Fibroblast of skin of left biceps (primary cell): ENCODE measurements at regions not wholly inside any gene's neighbourhood (a gene's known extent, or its start where the extent isn't known, plus 50 kb on each side); places are given as distances from the start of the nearest gene placed in this dataset.
A peak's percentile ranks its signal among the peaks of the same experiment; 100 is the strongest.

Experiments used
- DNase-seq, 2 experiments: peaks; one replicate each; pipeline ENCODE4 v3.0.0-alpha.2; 2013; ENCODE audit warnings: low read depth in 2 of 2

DNA sequence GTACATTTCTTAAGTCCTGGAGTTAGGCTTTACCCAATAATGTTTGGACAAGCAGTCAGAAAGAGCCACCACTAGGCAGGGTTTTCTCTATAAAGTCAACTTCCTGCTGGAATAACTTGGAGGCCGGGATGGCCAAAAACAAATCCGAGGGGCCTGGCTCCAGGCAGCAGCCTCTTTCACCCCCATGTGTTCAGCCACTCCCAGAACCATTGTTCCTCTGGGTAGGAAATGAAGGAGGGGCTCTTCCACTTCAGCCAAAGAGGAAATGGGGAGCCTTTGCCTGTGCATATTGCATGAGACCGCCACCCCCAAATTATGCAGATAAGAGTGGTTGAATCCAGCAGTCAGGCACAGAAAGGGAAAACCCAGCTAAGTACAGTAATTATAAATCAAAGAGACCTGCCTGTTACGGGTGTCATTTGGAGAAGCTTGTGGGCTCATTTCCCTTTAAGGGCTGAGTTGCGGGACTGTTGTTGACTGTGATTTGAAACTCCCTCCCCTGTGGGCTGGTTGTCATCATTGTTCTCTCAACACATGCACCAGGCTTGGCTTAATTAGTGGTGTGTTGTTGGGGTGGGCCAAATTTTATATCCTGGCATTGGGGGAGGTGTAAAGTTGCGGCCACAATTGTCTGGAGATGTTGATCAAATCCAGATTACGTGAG, 212.8 kb upstream of the SOX11 start:
- peak; percentile 25 to 38 for DNase-seq

DNA sequence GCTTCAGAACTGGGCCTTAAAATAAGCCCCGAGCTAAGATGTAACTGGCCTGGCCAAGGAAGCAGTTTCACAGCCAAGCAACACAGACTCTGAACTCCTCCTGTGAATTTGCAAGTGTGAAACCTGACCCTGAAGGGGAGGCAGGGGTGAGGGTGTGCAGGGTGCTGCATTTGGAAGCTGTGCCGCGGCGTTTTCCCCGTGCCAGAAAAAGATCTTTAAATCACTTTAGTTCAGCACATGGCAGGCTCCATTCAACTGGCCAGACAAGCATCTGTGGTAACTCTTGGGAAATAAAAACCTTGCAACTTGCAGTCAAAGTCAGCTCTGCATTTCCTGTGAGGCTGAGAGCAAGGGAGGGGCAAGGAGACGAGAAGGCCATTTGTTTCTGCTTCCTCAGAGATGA, 209.3 kb upstream of the SOX11 start:
- DNase-seq: peak; percentile 52

DNA sequence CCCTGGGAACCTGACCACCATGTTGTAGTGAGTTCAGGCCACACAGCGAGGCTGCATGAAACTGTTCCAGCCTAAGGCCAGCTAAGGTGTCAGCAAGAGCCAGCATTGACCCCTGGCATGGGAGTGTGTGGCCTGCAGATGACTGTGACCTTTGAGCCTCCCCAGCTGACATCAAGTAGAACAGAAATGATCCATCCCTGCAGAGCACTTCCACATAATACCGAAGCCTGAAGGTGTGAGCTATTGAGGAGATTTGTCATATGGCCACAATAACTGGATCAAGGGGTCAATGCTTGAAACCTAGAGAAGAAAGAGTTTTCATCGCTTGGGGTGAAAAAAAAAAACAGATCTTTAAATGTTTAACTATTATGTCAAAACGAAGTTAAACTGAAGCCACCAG, 207.3 kb upstream of the SOX11 start:
- no peak for DNase-seq

DNA sequence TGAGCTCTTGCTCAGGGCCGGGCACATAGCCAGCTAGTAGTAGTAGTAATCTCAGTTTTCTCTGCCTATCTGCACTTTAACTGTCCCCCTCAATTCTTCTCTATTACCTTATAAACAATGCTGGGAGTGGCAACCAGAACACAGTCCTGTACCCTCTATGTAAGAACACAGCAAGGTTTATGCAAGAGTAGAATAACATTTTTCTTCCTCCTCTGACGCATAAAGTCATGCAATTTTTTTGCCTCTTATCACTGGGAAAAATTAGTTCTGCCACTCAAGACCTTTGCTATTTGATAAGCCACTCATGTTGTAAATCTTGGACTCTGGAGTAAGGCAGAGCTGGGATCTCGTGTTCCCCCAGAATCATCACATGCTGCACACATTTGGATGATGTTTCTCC, 200.7 kb upstream of the SOX11 start:
- no peak for DNase-seq

GRCh38 chr2:5493256-5493655, 198.9 kb upstream of the SOX11 start:
- DNase-seq: no peak

- no peak for DNase-seq
Measured at GRCh38 chr2:5494212-5494611, 198.0 kb upstream of the SOX11 start.

GRCh38 chr2:5495586-5495985, 196.6 kb upstream of the SOX11 start:
- DNase-seq: no peak

- no peak for DNase-seq
Measured at GRCh38 chr2:5497874-5498273, 194.3 kb upstream of the SOX11 start.

DNA sequence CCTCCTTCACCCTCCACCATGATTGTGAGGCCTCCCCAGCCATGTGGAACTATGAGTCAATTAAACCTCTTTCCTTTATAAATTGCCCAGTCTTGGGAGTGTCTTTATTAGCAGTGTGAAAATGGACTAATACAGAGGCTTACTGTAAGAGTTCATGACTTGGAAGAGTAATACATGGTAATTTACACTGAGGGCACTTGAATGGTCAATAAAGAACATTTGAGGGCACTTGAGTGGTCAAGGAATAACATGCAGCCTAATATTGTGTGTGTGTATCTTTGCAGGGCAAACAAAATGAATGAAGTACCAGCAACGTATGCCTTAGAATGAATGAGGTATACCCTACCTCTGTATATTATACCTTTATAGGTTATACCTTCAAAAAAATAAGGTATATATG, 190.4 kb upstream of the SOX11 start:
- DNase-seq: no peak

DNA sequence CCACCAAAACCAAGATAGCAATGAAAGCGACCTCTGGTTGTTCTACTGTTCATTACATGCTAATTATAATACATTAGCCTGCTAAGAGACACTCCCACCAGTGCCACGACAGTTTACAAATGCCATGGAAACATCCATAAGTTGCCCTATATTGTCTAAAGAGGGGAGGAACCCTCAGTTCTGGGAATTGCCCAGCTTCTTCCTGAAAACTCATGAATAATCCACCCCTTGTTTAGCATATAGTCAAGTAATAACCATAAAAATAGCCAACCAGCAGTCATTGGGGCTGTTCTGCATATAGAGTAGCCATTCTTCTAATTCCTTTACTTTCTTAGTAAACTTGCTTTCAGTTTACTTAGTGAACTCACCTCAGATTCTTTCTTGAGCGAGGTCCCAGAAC, 189.8 kb upstream of the SOX11 start:
- DNase-seq: no peak

- no peak for DNase-seq
Measured at GRCh38 chr2:5504756-5505155, 187.4 kb upstream of the SOX11 start.

DNA sequence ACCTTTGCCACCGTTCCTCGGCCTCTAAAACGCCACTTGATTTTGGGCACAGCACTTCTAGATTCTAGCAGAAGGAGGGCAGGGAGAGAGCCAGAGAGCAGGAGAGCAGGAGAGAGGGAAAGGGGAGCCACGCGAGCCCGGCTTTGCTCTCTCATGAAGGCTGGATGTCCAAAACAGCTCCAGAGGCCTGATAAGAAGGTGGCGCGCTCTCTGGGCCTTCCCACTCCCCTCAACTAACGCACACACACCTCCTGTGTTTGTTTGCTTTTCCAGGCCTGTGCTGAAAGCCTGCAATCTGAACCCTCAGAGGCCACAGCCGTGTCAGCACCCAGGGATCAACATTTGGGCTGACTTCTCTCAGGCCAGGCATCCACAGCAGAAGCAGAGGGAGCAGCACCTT, 184.8 kb upstream of the SOX11 start:
- no peak for DNase-seq

- no peak for DNase-seq
Measured at GRCh38 chr2:5509362-5509761, 182.8 kb upstream of the SOX11 start.

GRCh38 chr2:5510082-5510481, 182.1 kb upstream of the SOX11 start:
- DNase-seq: no peak

- no peak for DNase-seq
Measured at GRCh38 chr2:5515693-5516092, 176.5 kb upstream of the SOX11 start.

DNA sequence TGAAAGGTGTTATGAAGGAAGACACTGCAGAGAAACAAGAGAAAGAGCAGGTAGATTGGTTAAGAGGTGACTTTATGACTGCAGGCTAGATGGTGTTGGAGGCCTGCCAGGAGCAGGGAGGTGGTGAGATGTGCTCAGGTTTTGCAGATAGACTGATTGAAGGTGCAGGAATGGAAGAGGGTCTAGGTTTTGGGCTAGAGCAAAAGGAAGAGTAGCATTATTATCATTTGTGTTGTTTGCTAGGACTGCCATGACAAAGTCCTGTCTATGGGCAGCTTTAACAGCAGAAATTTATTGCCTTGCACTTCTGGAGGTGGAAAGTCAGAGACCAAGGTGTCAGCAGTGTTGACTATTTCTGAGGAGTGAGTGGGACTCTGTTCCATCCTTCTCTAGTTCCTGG, 172.9 kb upstream of the SOX11 start:
- no peak for DNase-seq

GRCh38 chr2:5520463-5520972, 171.7 kb upstream of the SOX11 start:
- DNase-seq: peak in 1 of 2 experiments; percentile 14

DNA sequence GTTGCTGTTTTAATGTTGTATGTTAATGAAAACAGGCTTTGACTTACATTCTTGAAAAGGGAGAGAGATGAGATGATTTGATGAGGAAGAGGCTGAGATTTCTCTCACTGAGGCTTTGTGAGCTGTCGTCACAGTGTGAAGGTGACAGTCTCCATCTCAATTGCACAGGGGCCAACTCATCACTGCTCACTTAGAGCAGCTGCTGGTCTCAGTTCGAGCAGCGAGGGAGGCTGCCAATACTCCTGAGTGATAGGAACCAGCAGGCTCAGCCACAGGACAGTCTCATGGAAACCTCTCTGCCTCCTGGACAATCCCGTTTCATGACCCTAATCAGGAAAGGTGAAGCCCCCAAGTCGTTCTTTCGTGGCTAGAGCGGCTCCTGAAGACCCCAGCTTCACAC, 170.7 kb upstream of the SOX11 start:
- DNase-seq: no peak

DNA sequence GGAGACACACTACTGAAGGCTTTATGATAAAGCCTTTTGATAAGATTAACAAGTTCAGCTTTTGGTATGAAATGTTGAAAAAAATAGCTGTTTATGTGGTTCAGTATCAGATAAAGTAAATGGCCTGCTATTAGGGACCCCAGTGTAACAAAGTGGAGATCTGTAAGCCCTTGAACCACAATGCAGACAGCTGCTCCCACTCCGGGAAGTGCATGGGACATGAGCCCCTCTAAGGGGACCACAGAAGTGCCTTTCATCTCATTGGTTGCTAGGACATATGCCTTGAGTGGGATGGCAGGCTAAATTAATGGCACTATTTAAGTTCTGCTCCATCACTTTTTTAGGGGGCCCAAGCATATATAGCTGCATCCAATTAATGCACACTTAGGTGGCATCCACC, 167.6 kb upstream of the SOX11 start:
- DNase-seq: no peak

- no peak for DNase-seq
Measured at GRCh38 chr2:5528706-5529105, 163.5 kb upstream of the SOX11 start.

GRCh38 chr2:5530011-5530696, 162.0 kb upstream of the SOX11 start:
- DNase-seq: no peak

DNA sequence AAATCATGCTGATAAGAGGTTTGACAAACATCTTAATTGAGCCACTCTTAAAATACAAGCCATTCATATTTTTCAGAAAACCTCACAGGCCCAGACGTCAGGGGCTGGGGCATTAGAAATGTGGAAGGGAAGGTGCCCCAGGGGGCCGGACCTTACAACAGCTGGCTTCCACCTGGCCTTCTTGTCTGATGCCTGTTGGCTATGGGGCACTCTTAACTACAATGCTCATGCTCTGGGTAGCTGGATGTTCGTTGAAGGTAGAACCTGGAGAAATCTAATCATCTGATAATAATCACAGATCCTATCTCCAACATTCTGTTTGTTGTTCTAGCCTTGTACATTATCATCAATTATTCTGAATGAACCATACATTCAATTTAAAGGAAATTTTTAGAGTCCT, 156.9 kb upstream of the SOX11 start:
- DNase-seq: no peak

- no peak for DNase-seq
Measured at GRCh38 chr2:5537180-5537688, 154.9 kb upstream of the SOX11 start.
